HG03135 (cell line): ENCODE measurements at regions not wholly inside any gene's neighbourhood (a gene's known extent, or its start where the extent isn't known, plus 50 kb on each side); places are given as distances from the start of the nearest gene placed in this dataset.

Source experiments
- ATAC-seq: cut with Tn5 transposase; IDR thresholded peaks from one replicate; pipeline ENCODE4 v1.9.1; 2021; ENCODE audit warnings: mild to moderate bottlenecking, moderate library complexity; ENCODE audit not compliant: unreplicated experiment

DNA sequence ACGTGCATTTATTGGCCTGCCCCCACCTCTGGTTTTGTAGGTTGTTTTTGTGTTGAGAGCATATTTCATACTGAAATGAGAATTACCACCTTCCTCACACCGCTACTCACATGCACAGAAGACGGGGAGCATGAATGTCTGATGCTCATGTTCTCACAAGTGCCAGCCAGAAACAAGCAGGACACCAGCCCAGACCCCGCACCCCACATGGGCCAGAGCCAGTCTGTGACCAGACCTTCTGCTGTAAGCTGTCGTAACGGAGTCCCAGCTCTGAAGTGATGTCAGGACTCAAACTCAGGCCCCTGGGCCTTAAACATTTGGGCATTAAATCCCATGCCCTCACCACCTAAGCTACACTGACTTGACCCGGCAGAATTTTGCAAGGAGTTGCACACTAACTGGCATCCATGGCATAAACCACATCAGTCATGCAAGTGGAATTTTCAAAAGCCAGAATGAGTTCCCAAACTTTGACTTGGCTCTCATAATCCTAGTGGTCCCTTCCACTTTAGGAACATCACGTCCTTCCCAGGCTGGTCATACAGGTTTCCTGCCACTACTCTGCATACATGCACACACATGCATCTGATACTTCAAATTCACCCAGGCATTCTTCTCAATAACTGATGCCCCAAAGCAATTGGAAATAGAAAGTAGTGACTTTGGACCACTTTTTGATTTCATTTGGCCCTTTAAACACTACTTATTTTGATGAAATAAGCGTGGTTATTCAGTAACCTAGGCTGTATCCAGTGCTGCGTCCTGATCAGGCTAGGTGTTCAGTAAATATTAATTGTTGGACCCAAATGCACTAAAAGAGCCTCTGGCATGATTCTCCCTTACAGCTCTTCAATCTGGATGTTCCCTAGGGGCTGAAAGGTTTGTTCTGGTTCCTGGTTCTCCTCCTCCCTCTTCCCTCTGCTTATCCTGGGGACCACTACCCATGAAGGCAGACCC is 223.1 kb upstream of the ID2 start:
- ATAC-seq = no peak

GRCh38 chr2:8459474-8459873 is 222.4 kb upstream of the ID2 start:
- no peak for ATAC-seq

GRCh38 chr2:8461341-8461740 is 220.5 kb upstream of the ID2 start:
- ATAC-seq = no peak

GRCh38 chr2:8462280-8462679 is 219.6 kb upstream of the ID2 start:
- ATAC-seq = no peak

GRCh38 chr2:8462899-8463648 is 218.8 kb upstream of the ID2 start:
- no peak for ATAC-seq

DNA sequence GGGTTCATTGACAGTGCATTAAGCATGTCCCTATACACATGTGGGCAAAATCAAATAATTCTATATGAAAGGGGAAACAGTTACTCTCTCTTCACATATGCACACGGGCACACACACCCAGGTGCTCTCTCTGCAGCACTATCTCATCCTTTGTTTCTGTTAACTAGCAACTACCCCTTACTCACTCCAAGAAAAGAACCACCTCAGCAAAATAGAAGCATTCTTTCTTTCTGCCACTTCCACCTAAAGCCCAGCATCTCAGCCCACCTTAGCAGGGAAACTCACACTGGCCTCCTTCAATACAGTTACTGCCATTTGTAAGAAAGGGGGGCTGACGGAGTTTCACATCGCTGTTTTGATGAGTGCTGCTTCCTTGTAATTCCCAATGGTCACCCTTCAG is 216.3 kb upstream of the ID2 start:
- ATAC-seq = no peak

DNA sequence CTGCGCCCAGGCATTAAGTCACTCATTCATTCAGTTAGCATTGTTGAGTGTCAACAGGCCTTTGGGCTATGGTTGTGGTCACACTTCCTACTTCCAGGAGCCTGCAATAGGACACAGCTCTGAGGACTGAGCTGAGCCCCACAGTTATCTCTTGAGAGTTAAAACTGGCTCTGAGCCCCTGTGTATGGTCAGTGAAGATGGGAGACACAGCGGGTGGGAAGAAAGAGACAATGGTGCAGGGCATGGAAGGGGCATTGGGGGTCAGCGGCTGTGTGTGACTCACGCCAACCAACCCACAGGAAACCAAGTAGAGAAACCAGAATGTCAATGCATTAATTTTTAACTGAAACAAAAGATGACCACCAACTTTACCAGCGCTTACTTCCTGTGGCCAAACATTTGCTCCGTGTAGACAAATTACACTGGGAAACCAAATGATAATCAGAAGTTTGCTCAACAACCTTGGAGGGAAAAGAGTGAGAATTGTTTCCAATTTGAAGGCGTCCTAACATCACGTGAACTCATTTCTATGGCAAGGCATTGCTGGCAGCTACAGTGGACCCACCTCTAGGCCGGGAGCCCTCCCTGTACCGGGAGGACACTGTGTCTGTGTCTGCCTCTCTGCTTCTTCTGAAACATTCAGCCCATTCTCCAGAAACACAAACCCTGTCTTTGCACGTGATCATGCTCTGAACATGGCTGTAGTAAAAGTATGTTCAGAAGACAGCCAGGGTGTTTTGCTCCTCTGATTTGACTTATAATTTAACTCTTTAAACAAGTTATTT is 212.0 kb upstream of the ID2 start:
- ATAC-seq = peak; percentile 62

DNA sequence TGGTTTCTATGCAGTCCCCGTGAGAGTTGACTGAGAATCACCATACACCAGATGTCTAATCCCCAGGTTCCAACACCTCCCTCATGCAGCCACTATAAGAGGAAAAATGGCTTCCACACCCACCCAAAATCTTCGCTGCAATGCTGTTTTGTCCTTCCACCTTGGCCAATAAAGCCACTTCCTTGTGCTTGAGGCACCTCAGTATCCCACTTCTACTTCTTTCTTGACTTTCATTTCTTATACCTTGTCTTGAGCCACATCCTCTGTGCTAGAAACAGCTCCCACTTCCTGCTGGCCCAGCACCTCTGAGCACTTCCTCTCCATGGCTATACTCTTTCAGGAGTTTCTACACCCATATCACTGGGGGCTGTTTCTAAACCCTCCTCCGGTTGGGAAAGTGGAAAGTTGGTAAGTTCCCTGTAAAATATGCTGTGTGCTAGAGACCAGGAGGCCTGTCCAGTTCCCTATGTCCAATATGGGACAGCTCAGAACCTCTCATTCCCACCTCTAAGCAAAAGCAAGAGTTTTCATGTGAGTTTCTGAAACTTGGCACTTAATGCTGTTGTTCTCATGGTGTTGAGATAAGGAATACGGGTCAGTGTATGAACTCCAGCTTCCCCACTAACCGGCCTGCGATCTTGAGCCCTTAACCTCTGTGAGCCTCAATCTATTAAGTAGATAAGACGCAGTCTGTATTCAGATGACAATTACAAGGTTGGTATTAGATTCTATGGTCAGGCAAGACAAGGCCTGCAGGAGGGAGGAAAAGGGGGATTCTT is 209.1 kb upstream of the ID2 start:
- peak; percentile 36 for ATAC-seq

DNA sequence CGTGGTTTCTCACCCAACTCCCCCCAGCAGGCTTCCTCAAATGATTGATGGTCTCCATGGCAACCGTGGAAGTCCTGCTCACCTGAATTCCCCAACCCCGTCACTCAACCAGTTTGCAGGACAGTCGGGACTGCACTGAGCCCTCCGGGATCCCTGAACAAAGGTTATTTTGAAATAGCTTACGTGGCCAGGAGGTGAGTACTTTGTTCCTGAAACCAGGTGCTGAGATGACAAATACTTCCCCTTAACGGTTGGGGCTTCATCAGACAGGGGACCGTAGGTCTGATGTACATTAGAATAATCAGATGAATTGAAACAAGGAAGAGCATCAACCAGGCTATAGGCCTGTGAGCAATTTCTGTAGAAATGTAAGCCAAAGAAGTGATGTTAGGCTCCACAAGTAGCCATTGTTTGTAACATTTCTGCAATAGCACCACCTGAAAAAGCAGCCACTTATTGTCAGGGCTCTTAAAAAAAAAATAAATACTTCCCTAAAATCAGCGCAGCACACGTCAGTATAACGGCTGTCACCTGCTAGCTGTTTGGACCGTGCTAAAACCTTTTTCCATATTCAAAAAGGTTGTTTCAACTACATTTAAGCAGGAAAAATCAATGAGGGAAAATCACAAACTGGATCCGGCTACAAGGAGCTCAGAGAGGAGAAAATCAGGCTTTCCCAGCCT is 206.4 kb upstream of the ID2 start:
- ATAC-seq = no peak

- peak; percentile 49 for ATAC-seq
Measured at GRCh38 chr2:8477552-8478470, 204.0 kb upstream of the ID2 start.

GRCh38 chr2:8478471-8478793 is 203.4 kb upstream of the ID2 start:
- ATAC-seq = no peak

DNA sequence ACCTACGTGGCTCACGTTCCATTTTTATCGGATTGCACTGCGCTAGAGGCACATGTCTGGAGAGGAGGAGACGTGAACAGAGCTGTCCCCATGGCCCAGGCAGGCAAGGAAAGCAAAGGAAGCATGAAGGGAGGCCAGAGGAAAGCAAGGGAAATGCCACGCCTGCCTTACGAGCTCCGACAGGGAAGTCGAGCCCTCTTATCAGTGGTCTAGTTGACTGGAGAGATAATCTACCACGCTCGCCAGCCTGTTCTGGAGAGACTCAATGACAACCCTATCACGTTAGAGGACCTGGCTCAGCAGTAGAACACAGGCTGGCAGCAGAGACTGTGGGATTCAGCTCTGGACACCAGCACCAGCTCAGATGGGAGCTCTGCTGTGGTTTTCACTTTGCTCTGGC is 202.6 kb upstream of the ID2 start:
- no peak for ATAC-seq

GRCh38 chr2:8480915-8481314 is 200.9 kb upstream of the ID2 start:
- ATAC-seq = no peak

- ATAC-seq = peak; percentile 41
Measured at GRCh38 chr2:8481463-8482009, 200.3 kb upstream of the ID2 start.

GRCh38 chr2:8482432-8482831 is 199.4 kb upstream of the ID2 start:
- ATAC-seq = no peak

- ATAC-seq = no peak
Measured at GRCh38 chr2:8484502-8485283, 197.2 kb upstream of the ID2 start.

GRCh38 chr2:8485736-8486135 is 196.1 kb upstream of the ID2 start:
- ATAC-seq = no peak

DNA sequence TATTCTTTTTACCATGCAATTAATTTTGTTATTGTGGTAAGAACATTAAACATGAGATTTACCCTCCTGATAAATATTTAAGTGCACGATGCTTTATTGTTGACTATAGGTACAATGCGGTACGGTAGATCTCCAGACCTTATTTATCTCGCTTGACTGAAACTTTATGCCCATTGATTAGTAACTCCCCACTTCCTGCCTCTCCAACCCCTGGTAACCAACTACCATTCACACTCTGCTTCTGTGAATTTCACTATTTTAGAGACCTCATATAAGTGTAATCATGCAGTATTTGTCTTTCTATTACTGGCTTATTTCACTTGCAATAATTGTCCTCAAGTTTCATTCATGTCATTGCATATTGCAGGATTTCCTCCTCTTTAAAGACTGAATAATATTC is 195.7 kb upstream of the ID2 start:
- ATAC-seq = no peak
